ENCODE measurements at regions not wholly inside any gene's neighbourhood (a gene's known extent, or its start where the extent isn't known, plus 50 kb on each side); places are given as distances from the start of the nearest gene placed in this dataset.
"Not testable (repeated sequence)": the region's sequence is repeated elsewhere in the genome, so short reads cannot be mapped to it uniquely, and the experiment has no call there.

GRCh38 chr15:85284497-85284896, 95.9 kb upstream of the AKAP13 start:
- no peaks in the 10 kb centered on the region for H3K79me2 ChIP-seq (ENCODE audit: insufficient read depth, low read length)
- no peak for FAIRE-seq
- no peak for DNase-seq (ENCODE audit: low spot score)
- intact Hi-C loops (cut with micrococcal nuclease; ENCODE audit: unreplicated experiment) (no loop called here), in situ Hi-C loops (cut with HindIII; ENCODE audit: extremely low pct_ligation_motif_present, low pct_unique_long_range_greater_than_20kb) (loop anchor here (25.0 kb wide), 2 partner anchors 428 to 553 kb away; no protein-coding TSS in a partner anchor)
- H3K4me2 ChIP-seq (ENCODE audit: low read depth, low read length): no peak overlapping the region
- BruUV-seq (replicated peaks): no TSS peak
- WGBS (ENCODE audit: low lambda C conversion rate): 53% methylated on average over 5 of the region's 5 CpGs
- H3K4me1 ChIP-seq (ENCODE audit: insufficient read depth, low read length): no peaks in the 10 kb centered on the region
- no peak for TF ChIP-seq ZMYM2 (CRISPR knock-in tag; IDR thresholded peaks at IDR 0.05)
- no peak for TF ChIP-seq ZNF256 (CRISPR knock-in tag; conservative IDR thresholded peaks at IDR 0.05)
- TF ChIP-seq ZNF672 (CRISPR knock-in tag; IDR thresholded peaks at IDR 0.05): no peak
- H3K9ac ChIP-seq (ENCODE audit: insufficient read depth, low read depth, low read length): no peak overlapping the region
- H3K4me3 ChIP-seq (replicated peaks in 1 of 3; ENCODE audit: insufficient read depth in 1 of 3, low read depth in 2 of 3, low read length in 3 of 3): no peak overlapping the region
- H3K9me3 ChIP-seq (ENCODE audit: low read length): no peaks in the 10 kb centered on the region
- ATAC-seq: no peak
- ChIA-PET POLR2A (no interaction called here), CTCF (ENCODE audit: low intra/inter-chr PET ratio, low total read pairs) (no interaction called here)
- H3K36me3 ChIP-seq (replicated peaks in 1 of 2; ENCODE audit: control insufficient read depth in 1 of 2, insufficient read depth in 2 of 2, low read length in 2 of 2): no peaks in the 10 kb centered on the region
- no peak overlapping the region for H3K27ac ChIP-seq (ENCODE audit: extremely low read length, insufficient read depth, low read length)
- H4K20me1 ChIP-seq (ENCODE audit: insufficient read depth, low read length): no peaks in the 10 kb centered on the region
- H2AFZ ChIP-seq (ENCODE audit: low read length): no peak overlapping the region
- peaks cover 2 to 24% of the 10 kb centered on the region in 2 experiments; a peak in 1 of 5 replicates for H3K27me3 ChIP-seq (ENCODE audit: control insufficient read depth in 1 of 2, insufficient read depth in 2 of 2, low read length in 2 of 2)

- under 1% methylated on average over 6 of the region's 6 CpGs for WGBS (ENCODE audit: low lambda C conversion rate)
- H4K20me1 ChIP-seq (ENCODE audit: insufficient read depth, low read length): no peaks in the 10 kb centered on the region
- BruUV-seq (replicated peaks): no TSS peak
- H3K4me2 ChIP-seq (ENCODE audit: low read depth, low read length): no peak overlapping the region
- DNase-seq (ENCODE audit: low spot score) (peak; percentile 13), FAIRE-seq (peak; percentile 4), ATAC-seq (peak; percentile 28; the same call in 2 of the 3 replicates)
- in situ Hi-C loops (cut with HindIII; ENCODE audit: extremely low pct_ligation_motif_present, low pct_unique_long_range_greater_than_20kb): loop anchor here (25.0 kb wide), 2 partner anchors 422 to 547 kb away; no protein-coding TSS in a partner anchor
- no peak overlapping the region for H3K27ac ChIP-seq (ENCODE audit: extremely low read length, insufficient read depth, low read length)
- H3K27me3 ChIP-seq (ENCODE audit: control insufficient read depth in 1 of 2, insufficient read depth in 2 of 2, low read length in 2 of 2): peaks cover 2 to 13% of the 10 kb centered on the region in 2 experiments; a peak in 2 of 5 replicates
- H3K4me3 ChIP-seq (replicated peaks in 1 of 3; ENCODE audit: insufficient read depth in 1 of 3, low read depth in 2 of 3, low read length in 3 of 3): no peak overlapping the region
- H3K36me3 ChIP-seq (replicated peaks in 1 of 2; ENCODE audit: control insufficient read depth in 1 of 2, insufficient read depth in 2 of 2, low read length in 2 of 2): no peaks in the 10 kb centered on the region
- H2AFZ ChIP-seq (ENCODE audit: low read length): no peak overlapping the region
- no peaks in the 10 kb centered on the region; the same call in 1 of the 2 replicates for H3K4me1 ChIP-seq (ENCODE audit: insufficient read depth, low read length)
- no peak overlapping the region for H3K9ac ChIP-seq (ENCODE audit: insufficient read depth, low read depth, low read length)
- H3K79me2 ChIP-seq (ENCODE audit: insufficient read depth, low read length): no peaks in the 10 kb centered on the region
- peak; percentile 59 for TF ChIP-seq STAG1 (CRISPR knock-in tag; IDR thresholded peaks at IDR 0.05)
- TF ChIP-seq SIX1 (CRISPR knock-in tag; IDR thresholded peaks at IDR 0.05; ENCODE audit: borderline replicate concordance): no peak
- peak; percentile 50; the same call in 1 of the 2 replicates for TF ChIP-seq SMC3 (IDR thresholded peaks at IDR 0.05; ENCODE audit: low read length)
- TF ChIP-seq CTCF (CRISPR knock-in tag; IDR thresholded peaks at IDR 0.05): peak; percentile 70
- no peaks in the 10 kb centered on the region for H3K9me3 ChIP-seq (ENCODE audit: low read length)
- POLR2A ChIA-PET: no interaction called here
- intact Hi-C loops (cut with micrococcal nuclease; ENCODE audit: unreplicated experiment): loop anchor here (10.0 kb wide), 1 partner anchor 325 kb away; no protein-coding TSS in a partner anchor
- CTCF ChIA-PET (ENCODE audit: low intra/inter-chr PET ratio, low total read pairs): no interaction called here
These were observed 90.6 kb upstream of the AKAP13 start for GRCh38 chr15:85289677-85290365.

GRCh38 chr15:85292583-85292982, 87.8 kb upstream of the AKAP13 start:
- H4K20me1 ChIP-seq (ENCODE audit: insufficient read depth, low read length); H3K79me2 ChIP-seq (ENCODE audit: insufficient read depth, low read length); POLR2A ChIA-PET; H3K27me3 ChIP-seq (ENCODE audit: control insufficient read depth in 1 of 2, insufficient read depth in 2 of 2, low read length in 2 of 2); ATAC-seq; H3K9me3 ChIP-seq (ENCODE audit: low read length); H2AFZ ChIP-seq (ENCODE audit: low read length); CTCF ChIA-PET (ENCODE audit: low intra/inter-chr PET ratio, low total read pairs); H3K9ac ChIP-seq (ENCODE audit: insufficient read depth, low read depth, low read length); H3K27ac ChIP-seq (ENCODE audit: extremely low read length, insufficient read depth, low read length); BruUV-seq (replicated peaks); DNase-seq (ENCODE audit: low spot score); H3K4me3 ChIP-seq (replicated peaks in 1 of 3; ENCODE audit: insufficient read depth in 1 of 3, low read depth in 2 of 3, low read length in 3 of 3); FAIRE-seq; H3K4me2 ChIP-seq (ENCODE audit: low read depth, low read length); H3K36me3 ChIP-seq (replicated peaks in 1 of 2; ENCODE audit: control insufficient read depth in 1 of 2, insufficient read depth in 2 of 2, low read length in 2 of 2): not testable (repeated sequence)
- in situ Hi-C loops (cut with HindIII; ENCODE audit: extremely low pct_ligation_motif_present, low pct_unique_long_range_greater_than_20kb): loop anchor here (25.0 kb wide), 2 partner anchors 420 to 545 kb away; no protein-coding TSS in a partner anchor
- intact Hi-C loops (cut with micrococcal nuclease; ENCODE audit: unreplicated experiment): loop anchor here (2.0 to 10.0 kb wide), 2 partner anchors 16 to 322 kb away; no protein-coding TSS in a partner anchor
- H3K4me1 ChIP-seq (ENCODE audit: insufficient read depth, low read length): peaks cover 12% of the 10 kb centered on the region
- WGBS (ENCODE audit: low lambda C conversion rate): 26% methylated on average over 5 of the region's 5 CpGs
